ENCODE measurements at regions not wholly inside any gene's neighbourhood (a gene's known extent, or its start where the extent isn't known, plus 50 kb on each side); places are given as distances from the start of the nearest gene placed in this dataset.
A peak's percentile ranks its signal among the peaks of the same experiment; 100 is the strongest.

GRCh38 chr2:104654811-104655210, 199.1 kb upstream of the POU3F3 start:
- no peak overlapping the region for H3K27ac ChIP-seq (ENCODE audit: insufficient read depth, low read length)
- H2AFZ ChIP-seq (ENCODE audit: low read length) = no peak overlapping the region
- no peaks in the 10 kb centered on the region for H3K27me3 ChIP-seq (ENCODE audit: control insufficient read depth, insufficient read depth, low read length)
- H3K4me2 ChIP-seq (ENCODE audit: extremely low read depth, insufficient read depth, low read length) = no peak overlapping the region
- H3K4me3 ChIP-seq (replicated peaks in 1 of 4; ENCODE audit: control extremely low read depth in 1 of 4, insufficient read depth in 1 of 4, low read depth in 3 of 4, low read length in 4 of 4) = no peak overlapping the region
- no peak for DNase-seq (ENCODE audit: low read depth in 2 of 2)
- no peaks in the 10 kb centered on the region for H4K20me1 ChIP-seq (ENCODE audit: control insufficient read depth, extremely low read depth, insufficient read depth, low read length)
- no peaks in the 10 kb centered on the region for H3K9me3 ChIP-seq (ENCODE audit: control insufficient read depth, insufficient read depth, low read depth, low read length)
- no peak overlapping the region for H3K9ac ChIP-seq (ENCODE audit: insufficient read depth, low read length)
- no peaks in the 10 kb centered on the region for H3K4me1 ChIP-seq (ENCODE audit: control insufficient read depth, extremely low read depth, insufficient read depth, low read length)
- H3K79me2 ChIP-seq (ENCODE audit: control insufficient read depth, insufficient read depth, low read length) = no peaks in the 10 kb centered on the region
- TF ChIP-seq, protein P1, sequence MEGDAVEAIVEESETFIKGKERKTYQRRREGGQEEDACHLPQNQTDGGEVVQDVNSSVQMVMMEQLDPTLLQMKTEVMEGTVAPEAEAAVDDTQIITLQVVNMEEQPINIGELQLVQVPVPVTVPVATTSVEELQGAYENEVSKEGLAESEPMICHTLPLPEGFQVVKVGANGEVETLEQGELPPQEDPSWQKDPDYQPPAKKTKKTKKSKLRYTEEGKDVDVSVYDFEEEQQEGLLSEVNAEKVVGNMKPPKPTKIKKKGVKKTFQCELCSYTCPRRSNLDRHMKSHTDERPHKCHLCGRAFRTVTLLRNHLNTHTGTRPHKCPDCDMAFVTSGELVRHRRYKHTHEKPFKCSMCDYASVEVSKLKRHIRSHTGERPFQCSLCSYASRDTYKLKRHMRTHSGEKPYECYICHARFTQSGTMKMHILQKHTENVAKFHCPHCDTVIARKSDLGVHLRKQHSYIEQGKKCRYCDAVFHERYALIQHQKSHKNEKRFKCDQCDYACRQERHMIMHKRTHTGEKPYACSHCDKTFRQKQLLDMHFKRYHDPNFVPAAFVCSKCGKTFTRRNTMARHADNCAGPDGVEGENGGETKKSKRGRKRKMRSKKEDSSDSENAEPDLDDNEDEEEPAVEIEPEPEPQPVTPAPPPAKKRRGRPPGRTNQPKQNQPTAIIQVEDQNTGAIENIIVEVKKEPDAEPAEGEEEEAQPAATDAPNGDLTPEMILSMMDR (conservative IDR thresholded peaks at IDR 0.05 in 1 of 2, IDR thresholded peaks at IDR 0.05 in 1 of 2; ENCODE audit: low read depth in 1 of 2, low read length in 2 of 2) = no peak
- no peak for TF ChIP-seq EZH2 (IDR thresholded peaks at IDR 0.05; ENCODE audit: low read length, missing control alignments)
- no peaks in the 10 kb centered on the region for H3K36me3 ChIP-seq (ENCODE audit: control insufficient read depth, insufficient read depth, low read length)

DNA sequence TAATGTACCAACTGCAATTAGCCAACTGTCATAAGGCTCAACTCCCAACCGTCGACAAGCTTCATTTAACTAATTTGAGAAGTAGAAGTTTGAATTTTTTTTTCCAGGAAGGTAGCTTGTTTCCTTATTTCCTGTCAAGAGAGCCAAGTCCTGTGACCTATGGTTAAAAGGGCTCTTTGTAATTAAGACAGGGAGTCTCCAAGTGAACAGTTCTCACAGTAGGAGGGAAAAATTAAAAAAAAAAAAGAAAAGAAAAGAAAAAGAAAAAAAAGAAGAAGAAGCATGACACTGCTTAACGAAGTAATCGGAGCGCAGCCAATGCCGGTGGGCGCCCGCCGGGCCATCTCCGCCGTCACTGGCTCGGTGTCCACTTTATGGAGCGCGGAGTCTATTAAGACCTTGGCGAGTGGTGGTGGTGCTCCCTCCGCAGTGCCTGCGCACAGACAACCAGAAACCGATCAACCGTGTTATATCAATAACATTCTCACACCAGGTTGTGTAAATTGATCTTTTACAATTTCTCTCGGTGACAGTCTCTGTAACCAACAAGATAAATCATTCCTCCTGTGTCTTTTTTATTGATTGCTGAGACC, 197.2 kb upstream of the POU3F3 start:
- Histone ChIP-seq H3K4me2 (ENCODE audit: extremely low read depth, insufficient read depth, low read length) (no peak overlapping the region), H2AFZ (ENCODE audit: low read length) (no peak overlapping the region), H3K36me3 (ENCODE audit: control insufficient read depth, insufficient read depth, low read length) (no peaks in the 10 kb centered on the region), H4K20me1 (ENCODE audit: control insufficient read depth, extremely low read depth, insufficient read depth, low read length) (no peaks in the 10 kb centered on the region), H3K27ac (ENCODE audit: insufficient read depth, low read length) (no peak overlapping the region), H3K27me3 (ENCODE audit: control insufficient read depth, insufficient read depth, low read length) (no peaks in the 10 kb centered on the region), H3K4me3 (replicated peaks in 1 of 4; ENCODE audit: control extremely low read depth in 1 of 4, insufficient read depth in 1 of 4, low read depth in 3 of 4, low read length in 4 of 4) (no peak overlapping the region), H3K79me2 (ENCODE audit: control insufficient read depth, insufficient read depth, low read length) (no peaks in the 10 kb centered on the region), H3K9me3 (ENCODE audit: control insufficient read depth, insufficient read depth, low read depth, low read length) (no peaks in the 10 kb centered on the region), H3K4me1 (ENCODE audit: control insufficient read depth, extremely low read depth, insufficient read depth, low read length) (no peaks in the 10 kb centered on the region), H3K9ac (ENCODE audit: insufficient read depth, low read length) (no peak overlapping the region)
- TF ChIP-seq, protein P1 (conservative IDR thresholded peaks at IDR 0.05 in 1 of 2, IDR thresholded peaks at IDR 0.05 in 1 of 2; ENCODE audit: low read depth in 1 of 2, low read length in 2 of 2) = no peak
- TF ChIP-seq EZH2 (IDR thresholded peaks at IDR 0.05; ENCODE audit: low read length, missing control alignments) = no peak
- DNase-seq (ENCODE audit: low read depth in 2 of 2) = no peak

GRCh38 chr2:104658144-104658835, 195.6 kb upstream of the POU3F3 start:
- Histone ChIP-seq H3K27ac (ENCODE audit: insufficient read depth, low read length) (no peak overlapping the region), H3K4me1 (ENCODE audit: control insufficient read depth, extremely low read depth, insufficient read depth, low read length) (no peaks in the 10 kb centered on the region), H3K4me3 (replicated peaks in 1 of 4; ENCODE audit: control extremely low read depth in 1 of 4, insufficient read depth in 1 of 4, low read depth in 3 of 4, low read length in 4 of 4) (no peak overlapping the region), H3K9ac (ENCODE audit: insufficient read depth, low read length) (no peak overlapping the region), H2AFZ (ENCODE audit: low read length) (no peak overlapping the region), H3K4me2 (ENCODE audit: extremely low read depth, insufficient read depth, low read length) (no peak overlapping the region), H4K20me1 (ENCODE audit: control insufficient read depth, extremely low read depth, insufficient read depth, low read length) (no peaks in the 10 kb centered on the region), H3K9me3 (ENCODE audit: control insufficient read depth, insufficient read depth, low read depth, low read length) (no peaks in the 10 kb centered on the region), H3K27me3 (ENCODE audit: control insufficient read depth, insufficient read depth, low read length) (no peaks in the 10 kb centered on the region), H3K79me2 (ENCODE audit: control insufficient read depth, insufficient read depth, low read length) (no peaks in the 10 kb centered on the region), H3K36me3 (ENCODE audit: control insufficient read depth, insufficient read depth, low read length) (no peaks in the 10 kb centered on the region)
- peak in 1 of 2 donors; percentile 30 for DNase-seq (ENCODE audit: low read depth in 2 of 2)
- TF ChIP-seq EZH2 (IDR thresholded peaks at IDR 0.05; ENCODE audit: low read length, missing control alignments) = no peak
- TF ChIP-seq, protein P1 (conservative IDR thresholded peaks at IDR 0.05 in 1 of 2, IDR thresholded peaks at IDR 0.05 in 1 of 2; ENCODE audit: low read depth in 1 of 2, low read length in 2 of 2) = no peak

Data from fibroblast of lung (primary cell).